Frontal cortex (tissue), 3 donors: ENCODE measurements at regions not wholly inside any gene's neighbourhood (a gene's known extent, or its start where the extent isn't known, plus 50 kb on each side); places are given as distances from the start of the nearest gene placed in this dataset.
"Not testable (repeated sequence)": the region's sequence is repeated elsewhere in the genome, so short reads cannot be mapped to it uniquely, and the experiment has no call there.

ENCODE experiments used
- DNase-seq, 2 donors: peaks; one replicate each; pipeline ENCODE4 v3.0.0; 2012; ENCODE audit warnings: low spot score in 2 of 2
- FAIRE-seq: peaks from 2 replicates; lab custom pipeline; 2012; peaks lifted over from hg19 to GRCh38; lab: Jason Lieb, UNC
- donor health status: control.
- donor health status: control.
- donor health status: control.

GRCh38 chr2:125747165-125747425 is 908.9 kb upstream of the GYPC start:
- DNase-seq (no peak), FAIRE-seq (no peak)

GRCh38 chr2:125756431-125756830 is 899.5 kb upstream of the GYPC start:
- FAIRE-seq = no peak

GRCh38 chr2:125796784-125797183 is 859.2 kb upstream of the GYPC start:
- peak; percentile 50 for FAIRE-seq
- no peak for DNase-seq

More at GRCh38 chr2:125756431-125756830, 899.5 kb upstream of the GYPC start:
- DNase-seq = no peak

GRCh38 chr2:125797192-125797591 is 858.8 kb upstream of the GYPC start:
- DNase-seq (no peak), FAIRE-seq (no peak)

- DNase-seq (no peak), FAIRE-seq (no peak)
These were observed 833.2 kb upstream of the GYPC start for GRCh38 chr2:125822746-125823145.

- not testable (repeated sequence) for DNase-seq, FAIRE-seq
These were observed 830.2 kb upstream of the GYPC start for GRCh38 chr2:125825781-125826180.

- no peak for FAIRE-seq
- no peak for DNase-seq
These were observed 818.8 kb upstream of the GYPC start for GRCh38 chr2:125837128-125837527.

- FAIRE-seq = no peak
- no peak for DNase-seq
These were observed 818.3 kb upstream of the GYPC start for GRCh38 chr2:125837611-125838010.

GRCh38 chr2:125839945-125840344 is 816.0 kb upstream of the GYPC start:
- FAIRE-seq = no peak
- DNase-seq = no peak

- DNase-seq (no peak), FAIRE-seq (no peak)
These were observed 813.9 kb upstream of the GYPC start for GRCh38 chr2:125842041-125842440.

- FAIRE-seq (no peak), DNase-seq (no peak)
These were observed 805.4 kb upstream of the GYPC start for GRCh38 chr2:125850541-125850940.

GRCh38 chr2:125852364-125852763 is 803.6 kb upstream of the GYPC start:
- DNase-seq (no peak), FAIRE-seq (no peak)

GRCh38 chr2:125853626-125854025 is 802.3 kb upstream of the GYPC start:
- FAIRE-seq (no peak), DNase-seq (no peak)

GRCh38 chr2:125855204-125855603 is 800.8 kb upstream of the GYPC start:
- FAIRE-seq (no peak), DNase-seq (no peak)

GRCh38 chr2:125857971-125858794 is 797.8 kb upstream of the GYPC start:
- DNase-seq (no peak), FAIRE-seq (no peak)

GRCh38 chr2:125861461-125861860 is 794.5 kb upstream of the GYPC start:
- FAIRE-seq (no peak), DNase-seq (no peak)

GRCh38 chr2:125867908-125868307 is 788.0 kb upstream of the GYPC start:
- no peak for FAIRE-seq

GRCh38 chr2:125870264-125870663 is 785.7 kb upstream of the GYPC start:
- no peak for DNase-seq
- no peak for FAIRE-seq

More at GRCh38 chr2:125867908-125868307, 788.0 kb upstream of the GYPC start:
- DNase-seq = no peak

- no peak for FAIRE-seq
These were observed 785.2 kb upstream of the GYPC start for GRCh38 chr2:125870746-125871145.

GRCh38 chr2:125874564-125874963 is 781.4 kb upstream of the GYPC start:
- DNase-seq (no peak), FAIRE-seq (no peak)

More at GRCh38 chr2:125870746-125871145, 785.2 kb upstream of the GYPC start:
- DNase-seq = no peak

GRCh38 chr2:125885340-125885739 is 770.6 kb upstream of the GYPC start:
- FAIRE-seq = no peak
- DNase-seq = no peak

GRCh38 chr2:125886153-125886552 is 769.8 kb upstream of the GYPC start:
- DNase-seq (no peak), FAIRE-seq (no peak)
